ENCODE measurements at regions not wholly inside any gene's neighbourhood (a gene's known extent, or its start where the extent isn't known, plus 50 kb on each side); places are given as distances from the start of the nearest gene placed in this dataset.

DNA sequence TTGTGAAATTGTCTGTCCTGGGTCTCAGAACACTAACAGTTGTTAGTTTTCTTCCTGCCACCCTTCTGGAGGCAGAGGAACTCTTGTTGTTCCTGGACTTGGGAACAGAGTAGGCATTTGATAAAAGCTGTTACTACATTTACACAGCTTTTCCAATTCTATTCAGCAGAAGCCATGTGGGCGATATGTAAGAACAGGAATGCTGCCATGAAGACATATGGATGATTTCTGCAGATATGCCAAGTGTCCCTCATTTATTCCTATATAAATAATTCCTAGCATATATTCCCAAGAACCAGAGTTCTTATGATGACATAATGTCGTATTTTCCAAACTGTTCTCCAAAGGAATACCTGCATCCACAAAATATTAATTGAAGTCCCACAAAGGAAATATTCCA is 135.9 kb upstream of the DAB2 start:
- no peak for TF ChIP-seq CTCF (conservative IDR thresholded peaks at IDR 0.05; ENCODE audit: low read length)
- no peak overlapping the region for H3K4me3 ChIP-seq (ENCODE audit: low read length)
- no peak for DNase-seq (ENCODE audit: low read depth)

DNA sequence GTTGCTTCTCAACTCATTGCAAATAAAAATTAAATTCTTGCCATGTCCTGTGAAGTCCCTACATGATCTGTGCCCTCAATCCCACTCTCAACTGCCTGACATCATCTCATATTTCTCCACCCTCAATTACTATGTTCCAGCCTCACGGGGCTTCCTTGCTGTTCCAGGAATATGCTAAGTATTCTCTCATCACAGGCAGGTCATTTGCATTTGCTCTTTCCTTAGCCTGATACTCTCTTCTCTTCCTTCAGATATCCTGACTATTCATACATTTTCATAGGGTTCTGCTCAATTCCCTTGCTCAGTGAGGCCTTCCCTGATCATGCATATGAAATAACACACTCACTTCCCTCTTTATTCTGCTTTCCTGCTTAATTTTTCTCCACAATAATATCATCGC is 135.1 kb upstream of the DAB2 start:
- no peak for TF ChIP-seq CTCF (conservative IDR thresholded peaks at IDR 0.05; ENCODE audit: low read length)
- no peak overlapping the region for H3K4me3 ChIP-seq (ENCODE audit: low read length)
- no peak for DNase-seq (ENCODE audit: low read depth)

DNA sequence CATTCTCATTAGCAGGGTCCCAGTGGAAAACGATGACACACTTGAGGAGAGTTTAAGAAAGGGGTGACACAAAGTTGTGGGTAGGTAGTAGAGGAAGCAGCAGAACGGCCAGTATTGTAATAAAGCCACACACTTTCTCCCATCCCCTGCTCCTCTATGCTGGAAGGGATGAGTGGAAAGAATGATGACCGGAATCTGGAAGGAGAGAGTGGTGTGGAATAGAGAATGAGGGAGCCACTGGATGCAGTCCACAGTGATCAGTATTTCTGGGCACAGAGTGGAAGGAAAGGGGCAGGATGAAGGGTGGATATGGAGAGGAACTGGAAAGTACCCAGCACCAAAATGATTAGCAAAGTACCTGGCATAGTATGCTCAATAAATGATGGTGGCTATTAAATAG is 133.8 kb upstream of the DAB2 start:
- no peak overlapping the region for H3K4me3 ChIP-seq (ENCODE audit: low read length)
- DNase-seq (ENCODE audit: low read depth): no peak
- no peak for TF ChIP-seq CTCF (conservative IDR thresholded peaks at IDR 0.05; ENCODE audit: low read length)

DNA sequence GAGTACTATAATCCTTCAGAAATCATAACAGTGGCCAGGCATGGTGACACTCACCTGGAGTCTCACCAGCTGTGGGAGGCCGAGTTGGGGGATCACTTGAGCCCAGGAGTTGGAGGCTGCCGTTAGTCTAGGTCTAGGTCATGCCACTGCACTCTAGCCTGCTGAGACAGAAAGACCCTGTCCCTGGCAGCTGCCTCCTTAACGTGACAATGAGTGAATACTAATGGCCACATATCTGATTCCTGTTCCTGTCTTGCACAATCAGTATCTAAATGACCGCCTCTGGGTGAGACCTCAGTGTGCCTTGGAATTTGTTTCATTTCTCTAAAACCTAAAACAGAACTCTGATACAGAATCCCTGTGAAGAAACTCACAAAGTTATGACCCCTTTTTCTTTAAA is 131.0 kb upstream of the DAB2 start:
- no peak overlapping the region for H3K4me3 ChIP-seq (ENCODE audit: low read length)
- no peak for TF ChIP-seq CTCF (conservative IDR thresholded peaks at IDR 0.05; ENCODE audit: low read length)
- no peak for DNase-seq (ENCODE audit: low read depth)

DNA sequence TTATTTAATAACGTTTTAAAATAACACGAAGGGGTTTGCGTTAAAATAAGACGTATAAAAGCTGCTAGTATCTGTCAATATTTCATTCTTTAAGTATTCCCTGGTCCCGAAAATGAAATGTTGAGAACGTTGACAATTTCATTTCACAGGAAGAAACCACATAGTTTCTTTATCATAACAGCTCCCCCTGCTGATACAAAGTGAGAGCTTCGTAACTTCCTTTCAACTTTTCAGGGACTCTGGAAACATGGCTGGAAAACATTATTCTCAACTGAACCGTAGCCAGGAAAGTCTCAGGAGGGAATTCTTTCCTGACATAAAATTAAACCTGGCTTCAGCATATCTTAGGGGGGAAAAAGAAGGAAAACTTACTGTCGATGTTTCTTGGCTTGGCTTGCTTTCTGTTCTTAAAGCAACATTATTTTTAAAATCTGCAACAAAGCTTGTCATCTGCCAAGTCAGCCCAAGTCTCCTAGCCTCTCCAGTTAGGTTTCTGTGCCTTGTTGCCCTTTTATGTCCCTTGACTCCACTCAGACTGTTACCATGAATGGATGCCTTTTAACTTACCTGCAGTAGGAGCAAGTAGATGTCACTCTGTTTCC is 122.9 kb upstream of the DAB2 start:
- no peak overlapping the region for H3K4me3 ChIP-seq (ENCODE audit: low read length)

DNA sequence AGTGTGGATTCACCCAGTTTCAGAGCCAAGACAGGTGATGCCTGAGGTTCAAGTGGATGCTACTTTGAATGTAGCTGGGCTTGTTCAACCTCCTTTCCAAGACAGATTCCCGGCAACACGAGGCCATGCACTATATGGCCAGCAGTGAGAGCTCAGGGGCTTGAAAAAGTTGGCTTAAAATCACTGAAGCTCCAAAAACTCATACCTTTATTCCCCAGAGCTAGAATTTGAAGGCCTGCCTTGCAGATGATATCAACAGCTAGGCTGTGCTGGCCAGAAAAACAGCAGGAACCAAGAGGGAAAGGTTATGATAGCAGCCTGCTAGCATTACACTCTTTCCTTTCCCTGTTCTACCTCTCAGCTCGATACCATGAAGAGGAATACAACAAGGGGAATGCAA is 120.2 kb upstream of the DAB2 start:
- TF ChIP-seq CTCF (conservative IDR thresholded peaks at IDR 0.05; ENCODE audit: low read length): no peak
- no peak overlapping the region for H3K4me3 ChIP-seq (ENCODE audit: low read length)
- DNase-seq (ENCODE audit: low read depth): no peak

More for the DNA sequence above, 122.9 kb upstream of the DAB2 start:
- TF ChIP-seq CTCF (conservative IDR thresholded peaks at IDR 0.05; ENCODE audit: low read length): peak; percentile 88
- DNase-seq (ENCODE audit: low read depth): peak; percentile 76

- no peak overlapping the region for H3K4me3 ChIP-seq (ENCODE audit: low read length)
- no peak for TF ChIP-seq CTCF (conservative IDR thresholded peaks at IDR 0.05; ENCODE audit: low read length)
- DNase-seq (ENCODE audit: low read depth): peak; percentile 29
Measured at GRCh38 chr5:39543335-39543734, 118.6 kb upstream of the DAB2 start.
